Naive B cell (primary cell): ENCODE measurements at regions not wholly inside any gene's neighbourhood (a gene's known extent, or its start where the extent isn't known, plus 50 kb on each side); places are given as distances from the start of the nearest gene placed in this dataset.

ENCODE experiments used
- ATAC-seq, 2 donors: fragments of 150-1000 bp; cut with Tn5 transposase; 2 replicates each; pipeline ENCODE4 v1.10.0; 2021; ENCODE audit warnings: low read depth in 2 of 2, mild to moderate bottlenecking in 2 of 2, moderate library complexity in 2 of 2
- DNase-seq: peaks from one replicate; pipeline ENCODE4 v3.0.0; 2022
- H3K27ac Mint-ChIP-seq, 6 donors: one replicate each; pipeline ENCODE4 v1.8.0; 2020 to 2022; ENCODE audit warnings: mild to moderate bottlenecking in 6 of 6, mixed read lengths in 6 of 6, moderate library complexity in 5 of 6, inconsistent platforms in 2 of 6
- H3K27me3 Mint-ChIP-seq, 3 donors: one replicate each; pipeline ENCODE4 v1.8.0; 2021 to 2022; ENCODE audit warnings: mixed read lengths in 3 of 3, mild to moderate bottlenecking in 1 of 3
- H3K36me3 Mint-ChIP-seq, 2 donors: one replicate each; pipeline ENCODE4 v1.8.0; 2020 to 2022; ENCODE audit warnings: mixed read lengths in 2 of 2, inconsistent platforms in 1 of 2, mild to moderate bottlenecking in 1 of 2
- H3K4me1 Mint-ChIP-seq, 3 donors: one replicate each; pipeline ENCODE4 v1.8.0; 2020 to 2022; ENCODE audit warnings: mixed read lengths in 3 of 3, inconsistent platforms in 1 of 3, mild to moderate bottlenecking in 1 of 3, moderate library complexity in 1 of 3
- H3K4me3 Mint-ChIP-seq, 8 donors: one replicate each; pipeline ENCODE4 v1.8.0; 2020 to 2022; ENCODE audit warnings: mild to moderate bottlenecking in 8 of 8, mixed read lengths in 8 of 8, moderate library complexity in 8 of 8, inconsistent platforms in 2 of 8
- H3K9me3 Mint-ChIP-seq, 7 donors: one replicate each; pipeline ENCODE4 v1.8.0; 2020 to 2022; ENCODE audit warnings: mixed read lengths in 7 of 7, mild to moderate bottlenecking in 5 of 7, inconsistent platforms in 2 of 7, moderate library complexity in 1 of 7

- Mint-ChIP-seq H3K27me3 (no peaks in the 10 kb centered on the region), H3K9me3 (peaks cover 0 to 11% (median 5%) of the 10 kb centered on the region in 7 donors), H3K4me1 (peaks cover 0 to 2% (median 0%) of the 10 kb centered on the region in 3 donors), H3K36me3 (no peaks in the 10 kb centered on the region), H3K27ac (no peak overlapping the region), H3K4me3 (no peak overlapping the region)
- no peak for DNase-seq
- ATAC-seq, result no peak
Measured at GRCh38 chr6:19320111-19320581, 517.0 kb upstream of the ID4 start.

- no peaks in the 10 kb centered on the region for H3K36me3 Mint-ChIP-seq
- H3K27ac Mint-ChIP-seq, result no peak overlapping the region
- H3K9me3 Mint-ChIP-seq, result peaks cover 0 to 11% (median 3%) of the 10 kb centered on the region in 7 donors
- no peak for ATAC-seq
- no peaks in the 10 kb centered on the region for H3K27me3 Mint-ChIP-seq
- no peak for DNase-seq
- H3K4me3 Mint-ChIP-seq, result no peak overlapping the region
- H3K4me1 Mint-ChIP-seq, result peaks cover 0 to 3% (median 2%) of the 10 kb centered on the region in 3 donors
Measured at GRCh38 chr6:19322691-19323485, 514.3 kb upstream of the ID4 start.

GRCh38 chr6:19324376-19324775 is 512.8 kb upstream of the ID4 start:
- Mint-ChIP-seq H3K27me3 (no peaks in the 10 kb centered on the region), H3K9me3 (peaks cover 0 to 8% (median under 1%) of the 10 kb centered on the region in 7 donors), H3K4me1 (peaks cover 0 to 3% (median 0%) of the 10 kb centered on the region in 3 donors), H3K36me3 (no peaks in the 10 kb centered on the region), H3K27ac (no peak overlapping the region), H3K4me3 (no peak overlapping the region)
- DNase-seq, result no peak
- ATAC-seq, result no peak

- H3K9me3 Mint-ChIP-seq, result peaks cover 0 to 8% (median 0%) of the 10 kb centered on the region in 7 donors
- ATAC-seq (no peak), DNase-seq (no peak)
- H3K27me3 Mint-ChIP-seq, result no peaks in the 10 kb centered on the region
- peaks cover 0 to 3% (median 0%) of the 10 kb centered on the region in 3 donors for H3K4me1 Mint-ChIP-seq
- no peak overlapping the region for H3K27ac Mint-ChIP-seq
- no peaks in the 10 kb centered on the region for H3K36me3 Mint-ChIP-seq
- no peak overlapping the region for H3K4me3 Mint-ChIP-seq
Measured at GRCh38 chr6:19325335-19325789, 511.8 kb upstream of the ID4 start.

- ATAC-seq (no peak), DNase-seq (no peak)
- Mint-ChIP-seq H3K9me3 (peaks cover 0 to 6% (median 0%) of the 10 kb centered on the region in 7 donors), H3K36me3 (no peaks in the 10 kb centered on the region), H3K27ac (no peak overlapping the region), H3K27me3 (no peaks in the 10 kb centered on the region), H3K4me1 (peaks cover 0 to 3% (median 0%) of the 10 kb centered on the region in 3 donors), H3K4me3 (no peak overlapping the region)
Measured at GRCh38 chr6:19327241-19327640, 509.9 kb upstream of the ID4 start.

- Mint-ChIP-seq H3K4me3 (no peak overlapping the region), H3K27ac (no peak overlapping the region), H3K27me3 (no peaks in the 10 kb centered on the region), H3K9me3 (peaks cover 0 to 6% (median 0%) of the 10 kb centered on the region in 7 donors), H3K4me1 (peaks cover 0 to 3% (median 0%) of the 10 kb centered on the region in 3 donors), H3K36me3 (no peaks in the 10 kb centered on the region)
- ATAC-seq (no peak), DNase-seq (no peak)
Measured at GRCh38 chr6:19327661-19328060, 509.5 kb upstream of the ID4 start.

- Mint-ChIP-seq H3K36me3 (no peaks in the 10 kb centered on the region), H3K27ac (no peak overlapping the region), H3K4me1 (peaks cover 0 to 3% (median 0%) of the 10 kb centered on the region in 3 donors), H3K27me3 (no peaks in the 10 kb centered on the region), H3K4me3 (no peak overlapping the region), H3K9me3 (peaks cover 0 to 6% (median 0%) of the 10 kb centered on the region in 7 donors)
- ATAC-seq (no peak), DNase-seq (no peak)
Measured at GRCh38 chr6:19329078-19329477, 508.1 kb upstream of the ID4 start.

DNA sequence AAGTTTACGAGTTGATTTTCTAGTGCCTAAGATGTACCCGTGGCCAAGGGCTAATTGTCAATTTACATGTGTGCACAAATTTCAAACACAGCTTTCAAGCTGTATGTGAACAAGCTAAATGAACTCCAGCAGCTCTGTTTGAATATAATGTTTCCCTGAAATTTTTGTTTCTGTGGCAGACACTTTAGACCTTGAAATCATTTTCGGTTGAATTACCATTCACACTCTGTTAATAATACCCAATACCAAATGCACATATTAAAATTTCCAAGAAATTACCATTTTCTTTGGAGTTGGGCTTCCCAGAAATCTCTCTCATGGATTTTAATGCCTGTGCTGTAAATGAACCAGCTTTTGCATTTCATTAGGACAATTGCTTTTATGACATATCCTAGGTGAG is 506.1 kb upstream of the ID4 start:
- DNase-seq, result no peak
- Mint-ChIP-seq H3K27ac (no peak overlapping the region), H3K4me3 (no peak overlapping the region), H3K4me1 (peaks cover 0 to 3% (median 0%) of the 10 kb centered on the region in 3 donors), H3K27me3 (no peaks in the 10 kb centered on the region), H3K36me3 (no peaks in the 10 kb centered on the region), H3K9me3 (peaks cover 0 to 8% (median 3%) of the 10 kb centered on the region in 7 donors)
- no peak for ATAC-seq

- Mint-ChIP-seq H3K4me1 (no peaks in the 10 kb centered on the region), H3K27me3 (no peaks in the 10 kb centered on the region), H3K4me3 (no peak overlapping the region), H3K9me3 (peaks cover 0 to 9% (median 5%) of the 10 kb centered on the region in 7 donors), H3K36me3 (no peaks in the 10 kb centered on the region), H3K27ac (no peak overlapping the region)
- ATAC-seq (no peak), DNase-seq (no peak)
Measured at GRCh38 chr6:19332806-19333460, 504.2 kb upstream of the ID4 start.

DNA sequence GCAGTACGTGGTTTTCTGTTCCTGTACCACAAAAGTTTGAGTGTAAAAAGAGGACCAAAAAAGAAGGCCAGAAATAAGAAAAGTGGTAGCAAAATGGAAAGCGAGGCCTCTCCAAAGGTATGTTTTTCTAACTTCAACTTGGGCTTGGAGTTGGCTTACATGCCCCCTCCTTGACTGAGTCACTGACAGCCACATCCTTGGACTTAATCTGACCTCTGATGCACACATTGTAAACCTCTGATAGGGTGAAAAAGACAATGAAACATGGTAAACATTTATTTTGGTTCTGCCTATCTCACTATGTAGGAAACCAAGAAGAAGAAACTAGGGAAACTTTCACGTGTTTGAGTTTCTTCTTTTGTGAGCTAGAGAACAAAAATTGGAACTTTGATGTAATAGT is 503.2 kb upstream of the ID4 start:
- ATAC-seq (no peak), DNase-seq (no peak)
- H3K4me1 Mint-ChIP-seq, result no peaks in the 10 kb centered on the region
- H3K9me3 Mint-ChIP-seq, result peaks cover 0 to 9% (median 5%) of the 10 kb centered on the region in 7 donors
- no peak overlapping the region for H3K27ac Mint-ChIP-seq
- no peaks in the 10 kb centered on the region for H3K27me3 Mint-ChIP-seq
- H3K4me3 Mint-ChIP-seq, result no peak overlapping the region
- no peaks in the 10 kb centered on the region for H3K36me3 Mint-ChIP-seq

GRCh38 chr6:19336579-19336978 is 500.6 kb upstream of the ID4 start:
- Mint-ChIP-seq H3K4me1 (no peaks in the 10 kb centered on the region), H3K27ac (no peak overlapping the region), H3K36me3 (no peaks in the 10 kb centered on the region), H3K4me3 (no peak overlapping the region), H3K9me3 (peaks cover 2 to 14% (median 6%) of the 10 kb centered on the region in 7 donors), H3K27me3 (no peaks in the 10 kb centered on the region)
- DNase-seq (no peak), ATAC-seq (no peak)

- Mint-ChIP-seq H3K4me3 (peak overlapping the region in 1 of 8 donors; percentile 1), H3K36me3 (no peaks in the 10 kb centered on the region), H3K27me3 (no peaks in the 10 kb centered on the region), H3K27ac (no peak overlapping the region), H3K9me3 (peaks cover 2 to 17% (median 6%) of the 10 kb centered on the region in 7 donors), H3K4me1 (no peaks in the 10 kb centered on the region)
- no peak for ATAC-seq
- no peak for DNase-seq
Measured at GRCh38 chr6:19337101-19337500, 500.1 kb upstream of the ID4 start.

- ATAC-seq (no peak), DNase-seq (no peak)
- Mint-ChIP-seq H3K4me3 (no peak overlapping the region), H3K27ac (no peak overlapping the region), H3K36me3 (no peaks in the 10 kb centered on the region), H3K27me3 (no peaks in the 10 kb centered on the region), H3K9me3 (peaks cover 4 to 29% (median 8%) of the 10 kb centered on the region in 7 donors), H3K4me1 (no peaks in the 10 kb centered on the region)
Measured at GRCh38 chr6:19342616-19343015, 494.6 kb upstream of the ID4 start.

DNA sequence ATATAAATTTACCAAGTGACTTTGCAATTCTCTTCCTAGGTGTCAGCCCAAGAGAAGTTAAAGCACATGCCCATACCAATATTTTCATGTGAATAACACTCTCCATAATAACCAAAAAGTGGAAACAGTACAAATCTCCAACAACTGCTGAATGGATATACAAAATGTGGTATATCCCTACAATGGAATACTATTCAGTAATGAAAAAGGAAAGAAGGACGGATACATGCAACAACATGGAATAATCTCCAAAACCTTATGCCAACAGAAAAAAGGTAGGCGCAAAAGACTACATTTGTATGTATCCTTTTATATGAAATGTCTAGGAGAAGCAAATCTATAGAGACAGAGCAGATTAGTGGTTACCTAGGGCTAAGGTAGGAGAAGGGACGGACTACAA is 487.7 kb upstream of the ID4 start:
- Mint-ChIP-seq H3K4me3 (no peak overlapping the region), H3K4me1 (no peaks in the 10 kb centered on the region), H3K36me3 (peaks cover 0 to 4% of the 10 kb centered on the region in 2 donors), H3K9me3 (peaks cover 5 to 27% (median 12%) of the 10 kb centered on the region in 7 donors), H3K27ac (no peak overlapping the region), H3K27me3 (no peaks in the 10 kb centered on the region)
- DNase-seq, result no peak
- no peak for ATAC-seq
